GM23248 (cell line): ENCODE measurements at regions not wholly inside any gene's neighbourhood (a gene's known extent, or its start where the extent isn't known, plus 50 kb on each side); places are given as distances from the start of the nearest gene placed in this dataset.

ENCODE experiments used
- EZH2 ChIP-seq: fragments of 200-600 bp; sonication (generic); IDR thresholded peaks from 2 replicates; pipeline ENCODE4 v1.6.1; 2018; ENCODE audit warnings: antibody characterized with exemption, mild to moderate bottlenecking; ENCODE audit not compliant: insufficient read depth, poor library complexity, severe bottlenecking
- EZH2phosphoT487 ChIP-seq: fragments of 200-600 bp; sonication (generic); IDR thresholded peaks from 2 replicates; pipeline ENCODE4 v1.6.1; 2018; ENCODE audit warnings: antibody characterized with exemption, moderate library complexity, mild to moderate bottlenecking, low read depth; ENCODE audit not compliant: insufficient read depth

GRCh38 chr6:6940031-6941025, 167.4 kb upstream of the RREB1 start:
- no peak for TF ChIP-seq EZH2
- no peak for TF ChIP-seq EZH2phosphoT487
